Fibroblast of skin of abdomen (primary cell): ENCODE measurements at regions not wholly inside any gene's neighbourhood (a gene's known extent, or its start where the extent isn't known, plus 50 kb on each side); places are given as distances from the start of the nearest gene placed in this dataset.
"Not testable (repeated sequence)": the region's sequence is repeated elsewhere in the genome, so short reads cannot be mapped to it uniquely, and the experiment has no call there.

Source experiments
- DNase-seq: peaks from one replicate; pipeline ENCODE4 v3.0.0-alpha.2; 2013

GRCh38 chr18:4758980-4759379 is 303.9 kb upstream of the DLGAP1 start:
- no peak for DNase-seq

- no peak for DNase-seq
These were observed 300.7 kb upstream of the DLGAP1 start for GRCh38 chr18:4755848-4756247.

- not testable (repeated sequence) for DNase-seq
These were observed 298.0 kb upstream of the DLGAP1 start for GRCh38 chr18:4753151-4753550.

GRCh38 chr18:4751523-4751922 is 296.4 kb upstream of the DLGAP1 start:
- no peak for DNase-seq

GRCh38 chr18:4750393-4751346 is 295.6 kb upstream of the DLGAP1 start:
- no peak for DNase-seq

- DNase-seq = no peak
These were observed 293.9 kb upstream of the DLGAP1 start for GRCh38 chr18:4748975-4749374.

GRCh38 chr18:4734903-4735302 is 279.8 kb upstream of the DLGAP1 start:
- no peak for DNase-seq

- no peak for DNase-seq
These were observed 278.9 kb upstream of the DLGAP1 start for GRCh38 chr18:4734021-4734420.

GRCh38 chr18:4721545-4721944 is 266.4 kb upstream of the DLGAP1 start:
- no peak for DNase-seq

- DNase-seq = no peak
These were observed 265.4 kb upstream of the DLGAP1 start for GRCh38 chr18:4720518-4720917.

- no peak for DNase-seq
These were observed 250.8 kb upstream of the DLGAP1 start for GRCh38 chr18:4705894-4706293.

- no peak for DNase-seq
These were observed 249.7 kb upstream of the DLGAP1 start for GRCh38 chr18:4704781-4705180.

- no peak for DNase-seq
These were observed 236.7 kb upstream of the DLGAP1 start for GRCh38 chr18:4691836-4692235.

- not testable (repeated sequence) for DNase-seq
These were observed 223.6 kb upstream of the DLGAP1 start for GRCh38 chr18:4678685-4679084.

GRCh38 chr18:4677006-4677405 is 221.9 kb upstream of the DLGAP1 start:
- DNase-seq = no peak

- DNase-seq = no peak
These were observed 217.1 kb upstream of the DLGAP1 start for GRCh38 chr18:4672162-4672561.

GRCh38 chr18:4658804-4659203 is 203.7 kb upstream of the DLGAP1 start:
- DNase-seq = no peak

- no peak for DNase-seq
These were observed 198.3 kb upstream of the DLGAP1 start for GRCh38 chr18:4653418-4653817.

GRCh38 chr18:4641771-4642368 is 186.8 kb upstream of the DLGAP1 start:
- DNase-seq = no peak

- DNase-seq = no peak
These were observed 185.4 kb upstream of the DLGAP1 start for GRCh38 chr18:4640349-4641012.

GRCh38 chr18:4639628-4640310 is 184.7 kb upstream of the DLGAP1 start:
- DNase-seq = no peak

- DNase-seq = no peak
These were observed 183.6 kb upstream of the DLGAP1 start for GRCh38 chr18:4638680-4639079.

- DNase-seq = no peak
These were observed 182.8 kb upstream of the DLGAP1 start for GRCh38 chr18:4637876-4638275.
